GM18951 (cell line): ENCODE measurements at regions not wholly inside any gene's neighbourhood (a gene's known extent, or its start where the extent isn't known, plus 50 kb on each side); places are given as distances from the start of the nearest gene placed in this dataset.

ENCODE experiments used
- POLR2A ChIP-seq: IDR thresholded peaks from 4 replicates; pipeline ENCODE4 v1.6.1; 2011; ENCODE audit warnings: mild to moderate bottlenecking; ENCODE audit not compliant: insufficient read length, insufficient read depth; ENCODE audit errors: extremely low read depth
- in situ Hi-C: fragments of 300-500 bp; cut with MboI; formaldehyde crosslinking; loops from one replicate; pipeline ENCODE4 v1.12.0; 2022; ENCODE audit warnings: low sequenced_read_pairs, mixed read lengths, inconsistent platforms; ENCODE audit not compliant: unreplicated experiment

DNA sequence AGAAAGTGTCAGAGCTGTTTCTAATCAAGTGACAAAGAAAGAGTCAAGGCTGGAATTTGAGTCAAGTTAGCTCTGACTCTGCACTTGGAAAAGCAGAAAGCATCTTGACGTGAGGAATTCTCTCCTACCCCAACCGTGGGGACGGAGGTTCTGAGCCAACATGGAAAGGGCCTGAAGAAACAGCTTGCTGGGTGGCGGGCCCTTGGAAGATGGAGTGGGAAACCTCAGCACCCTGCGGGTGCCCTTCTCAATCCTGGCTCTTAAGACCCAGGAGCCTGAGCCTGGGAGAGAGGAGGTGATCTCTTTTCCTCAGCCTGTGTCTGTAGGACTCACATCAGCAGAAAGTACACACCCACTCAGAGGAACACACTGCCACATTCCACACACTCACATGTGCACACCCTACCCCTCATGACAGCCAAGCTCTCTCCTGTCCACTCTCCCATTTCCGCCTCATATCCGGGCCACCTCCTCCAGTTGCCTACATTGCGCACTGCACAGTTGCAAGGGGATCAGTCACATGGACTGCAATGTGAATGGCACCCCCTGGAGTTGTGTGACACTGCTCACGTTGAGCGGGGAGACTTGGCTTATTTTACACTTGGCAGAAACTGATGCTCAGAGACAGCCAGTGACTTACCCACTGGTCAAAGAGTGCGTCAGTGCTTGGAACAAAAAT lies 101.5 kb upstream of the SLC6A6 start:
- in situ Hi-C loops = no loop called here
- no peak for TF ChIP-seq POLR2A

DNA sequence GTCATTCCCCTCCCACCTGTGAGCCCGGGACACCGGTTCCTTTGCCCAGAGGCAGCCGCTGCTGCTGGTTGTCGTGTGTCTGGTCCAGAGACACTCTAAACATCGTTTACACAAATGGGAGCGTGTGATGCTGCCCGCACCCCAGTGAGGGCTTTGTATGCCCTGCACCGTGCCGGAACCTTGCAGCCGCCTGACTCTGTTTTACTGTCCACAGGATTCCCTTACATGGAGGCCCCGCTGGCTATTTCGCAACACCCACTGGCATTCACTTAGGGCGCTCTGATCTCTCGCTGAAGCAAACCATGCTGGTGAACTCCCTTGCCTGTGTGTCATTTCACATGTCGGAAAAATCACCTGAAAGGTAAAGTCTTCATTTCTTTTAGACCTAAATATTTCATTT lies 100.8 kb upstream of the SLC6A6 start:
- TF ChIP-seq POLR2A = no peak
- in situ Hi-C loops = no loop called here

DNA sequence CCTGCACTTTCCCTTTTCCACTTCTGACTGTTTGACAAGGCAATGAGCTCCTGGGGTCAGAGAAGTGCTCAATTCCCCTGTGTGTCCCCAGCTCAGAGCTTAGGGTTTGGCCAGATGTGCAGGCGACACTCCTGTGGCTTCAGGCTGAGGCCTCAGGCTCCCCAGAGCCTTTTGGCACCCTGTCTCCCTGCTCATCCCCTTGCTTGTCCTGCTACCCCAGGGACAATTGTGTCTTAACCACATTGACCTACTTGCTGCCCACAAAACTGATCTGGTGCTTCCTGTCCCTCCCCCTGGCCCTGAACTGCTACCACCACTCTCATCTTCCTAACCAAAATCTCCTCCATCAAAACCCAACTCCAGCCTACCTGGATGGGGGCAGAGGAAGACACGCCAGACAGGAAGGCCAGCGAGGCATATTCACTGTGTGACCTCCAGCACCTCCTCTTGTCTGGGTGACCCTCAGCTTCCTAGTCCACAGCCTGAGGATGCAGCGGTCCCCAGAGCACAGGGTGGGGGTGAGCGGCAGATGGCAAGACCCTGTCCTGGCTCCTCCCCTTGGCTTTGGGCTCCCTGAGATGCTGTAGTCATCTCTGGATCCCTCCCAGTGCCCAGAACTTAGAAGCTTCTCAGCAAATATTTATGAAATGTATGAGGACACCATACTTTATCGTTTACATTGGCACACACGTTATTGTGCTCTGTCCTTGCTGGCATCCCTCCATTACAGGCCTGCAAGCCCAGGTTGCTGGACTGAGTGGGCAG lies 98.9 kb upstream of the SLC6A6 start:
- no peak for TF ChIP-seq POLR2A
- in situ Hi-C loops = no loop called here

DNA sequence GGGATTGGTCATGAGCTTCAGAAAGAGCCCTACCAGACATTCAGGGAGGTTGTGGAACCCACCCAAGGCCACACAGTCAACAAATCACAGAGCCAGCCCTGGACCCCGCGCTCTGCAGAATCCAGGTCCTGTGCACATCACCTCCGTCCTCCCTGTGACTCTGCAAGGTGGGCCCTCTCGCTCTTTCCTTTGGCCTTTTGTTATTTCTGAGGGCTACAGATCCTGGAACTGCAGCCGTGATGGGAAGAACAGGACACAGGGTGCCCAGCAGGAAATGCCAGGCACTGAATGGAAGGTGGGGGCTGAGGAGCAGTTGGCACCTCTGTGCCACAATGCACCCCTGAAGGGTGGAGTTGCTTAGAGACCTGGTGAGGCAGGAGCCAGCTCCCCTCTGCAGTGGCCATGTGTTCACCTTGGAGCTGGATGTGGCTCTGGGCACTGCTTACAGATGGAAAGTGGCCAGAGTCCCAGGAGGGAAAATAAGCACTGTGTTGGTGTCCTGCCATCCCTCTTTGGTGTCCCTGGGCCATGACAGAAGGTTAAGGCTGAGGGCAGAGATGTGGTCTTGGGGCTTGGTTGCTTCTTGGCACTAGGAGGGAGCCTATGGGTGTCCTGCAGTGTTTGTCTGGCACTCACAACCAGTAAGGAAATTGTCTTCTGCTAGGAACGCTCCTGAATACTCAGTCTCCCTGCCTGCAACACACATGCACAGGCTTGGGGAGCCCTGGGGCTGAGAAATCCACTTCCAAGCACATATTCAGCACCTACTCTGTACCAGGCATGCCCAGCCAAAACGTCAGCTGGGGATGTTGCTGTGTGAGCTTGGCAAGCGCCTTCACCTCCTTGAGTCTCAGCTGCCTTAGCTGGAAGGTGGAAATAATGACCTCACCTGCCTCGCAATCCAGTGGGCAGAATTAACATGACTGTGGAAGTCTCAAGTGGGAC lies 98.0 kb upstream of the SLC6A6 start:
- in situ Hi-C loops = no loop called here

DNA sequence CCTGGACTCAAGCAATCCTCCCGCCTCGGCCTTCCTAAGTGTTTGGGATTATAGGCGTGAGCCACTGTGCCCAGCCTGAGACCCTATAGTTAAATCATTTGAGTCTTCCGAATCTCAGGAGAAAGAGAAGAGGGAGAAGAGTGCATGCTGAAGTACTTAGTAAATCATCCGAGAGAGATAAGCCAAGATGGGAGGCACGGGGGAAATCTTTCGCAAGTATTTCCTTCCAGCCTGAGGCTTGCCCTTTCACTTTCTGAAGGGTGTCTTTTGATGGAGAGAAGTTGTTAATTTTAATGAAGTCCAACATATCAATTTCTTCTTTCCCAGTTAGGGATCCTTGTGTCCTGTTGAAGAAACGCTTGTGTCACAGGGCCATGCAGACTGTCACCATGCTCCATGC lies 97.1 kb upstream of the SLC6A6 start:
- in situ Hi-C loops = no loop called here
- no peak for TF ChIP-seq POLR2A

More for the DNA sequence above, 98.0 kb upstream of the SLC6A6 start:
- TF ChIP-seq POLR2A = no peak

DNA sequence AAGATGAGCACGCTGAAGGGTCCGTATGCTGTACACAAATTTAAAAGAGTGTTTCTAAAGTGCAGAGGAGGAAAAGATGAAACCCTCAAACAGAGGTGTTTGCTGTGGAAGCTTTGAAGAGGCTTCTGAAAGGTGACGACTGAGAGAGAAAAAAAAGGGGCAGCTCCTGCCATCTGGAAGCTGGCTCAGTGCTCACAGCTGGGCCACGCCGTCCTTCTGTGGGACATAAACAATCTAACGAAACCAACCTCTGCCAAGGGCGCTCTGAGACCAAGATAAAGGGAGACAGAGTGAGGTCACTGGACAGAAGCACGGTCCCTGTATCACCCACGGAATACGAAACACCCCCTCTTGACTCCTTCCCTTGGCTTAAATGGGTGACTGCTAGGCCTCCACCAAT lies 96.3 kb upstream of the SLC6A6 start:
- in situ Hi-C loops = no loop called here
- TF ChIP-seq POLR2A = no peak

DNA sequence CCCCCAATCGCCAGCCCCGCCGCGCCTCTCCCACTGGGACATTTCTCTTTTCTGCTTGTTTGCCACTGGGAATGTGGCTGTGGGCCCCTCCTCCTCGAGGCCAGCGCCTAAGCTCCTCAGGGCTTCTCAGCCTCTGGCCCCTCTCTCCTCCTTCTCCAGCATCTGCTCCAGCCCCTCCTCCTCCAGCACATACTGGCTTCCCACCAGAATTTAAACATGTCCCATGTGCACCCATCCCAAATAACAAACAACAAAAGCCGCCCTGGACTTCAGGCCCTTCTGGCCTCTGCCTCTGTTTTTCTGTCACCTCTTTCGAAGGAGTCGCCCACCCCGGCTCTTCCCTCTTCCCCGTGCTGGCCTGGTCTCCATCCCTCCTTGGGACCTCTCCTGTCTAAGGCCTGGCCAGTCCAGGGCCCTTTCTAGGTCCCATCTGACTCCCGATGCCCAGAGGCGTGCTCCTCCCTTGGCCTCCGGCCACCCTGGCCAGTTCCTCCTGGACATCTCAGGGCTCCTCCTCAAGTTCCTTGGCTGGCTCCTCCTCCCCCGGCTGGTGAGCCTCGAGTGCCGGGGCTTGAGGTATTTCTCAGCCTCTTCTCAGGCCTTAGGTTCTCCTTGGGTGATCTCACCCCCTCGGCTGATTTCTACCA lies 94.6 kb upstream of the SLC6A6 start:
- no peak for TF ChIP-seq POLR2A
- in situ Hi-C loops = no loop called here

DNA sequence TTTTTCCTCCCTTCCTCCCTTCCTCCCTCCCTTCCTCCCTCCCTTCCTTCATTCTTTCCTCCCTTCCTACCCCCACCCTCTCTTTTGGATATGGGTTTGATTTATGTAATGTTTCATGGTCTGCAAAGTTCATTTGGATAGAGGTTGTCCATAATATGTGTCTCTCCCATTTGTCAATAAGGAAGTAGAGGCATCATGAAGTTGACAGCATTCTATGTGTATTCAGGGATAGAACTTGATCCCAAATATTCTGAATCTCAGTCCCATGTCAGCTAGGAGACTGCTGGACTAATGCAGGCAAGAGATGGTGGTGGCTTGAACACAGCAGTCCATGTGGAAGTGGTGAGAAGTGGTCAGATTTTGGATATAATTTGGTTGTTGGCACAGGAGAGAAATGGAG lies 90.7 kb upstream of the SLC6A6 start:
- no peak for TF ChIP-seq POLR2A
- in situ Hi-C loops = no loop called here

DNA sequence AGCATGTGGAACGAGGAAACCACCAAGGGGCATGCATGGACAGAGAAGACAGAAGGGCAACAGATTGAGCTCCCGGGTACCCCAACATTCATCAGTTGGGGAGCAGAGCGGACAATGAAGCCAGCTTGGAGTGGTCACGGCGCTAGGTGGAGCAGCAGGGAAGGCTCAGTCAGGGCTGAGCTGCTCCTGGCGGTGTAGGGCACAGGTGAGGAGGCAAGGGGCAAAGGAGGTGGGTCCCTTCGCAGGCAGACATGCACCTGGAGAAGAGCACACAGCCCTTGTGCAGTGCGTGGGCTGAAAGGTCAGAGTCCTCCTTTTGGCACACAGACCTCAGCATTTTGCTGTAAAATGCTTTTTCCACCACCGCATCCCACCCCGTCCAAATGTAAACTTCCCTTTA lies 90.0 kb upstream of the SLC6A6 start:
- TF ChIP-seq POLR2A = no peak
- in situ Hi-C loops = no loop called here

DNA sequence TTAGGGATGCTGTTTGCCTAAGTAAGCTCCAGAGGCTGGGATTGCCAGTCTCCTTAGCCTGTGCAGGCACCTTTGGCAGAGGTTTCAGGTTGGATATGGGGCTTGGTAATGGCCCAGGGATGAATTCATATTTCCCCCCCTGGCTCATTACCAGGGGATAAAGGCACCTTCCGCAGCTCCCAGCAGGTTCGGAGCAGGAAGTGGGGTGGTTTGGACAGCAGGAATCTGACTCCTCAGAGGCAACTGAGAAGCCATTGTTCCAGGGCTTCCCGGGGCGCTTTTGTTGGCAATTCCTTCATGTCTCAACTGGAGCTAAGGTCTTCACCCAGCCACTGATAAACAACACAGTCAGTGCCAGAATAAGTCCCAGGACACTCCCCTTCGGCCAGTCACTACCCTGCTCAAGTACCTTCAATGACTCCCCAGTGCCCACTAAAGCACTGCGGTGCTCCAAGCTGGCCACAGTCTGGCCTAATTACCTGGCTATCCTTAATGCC lies 85.3 kb upstream of the SLC6A6 start:
- no peak for TF ChIP-seq POLR2A
- in situ Hi-C loops = no loop called here

DNA sequence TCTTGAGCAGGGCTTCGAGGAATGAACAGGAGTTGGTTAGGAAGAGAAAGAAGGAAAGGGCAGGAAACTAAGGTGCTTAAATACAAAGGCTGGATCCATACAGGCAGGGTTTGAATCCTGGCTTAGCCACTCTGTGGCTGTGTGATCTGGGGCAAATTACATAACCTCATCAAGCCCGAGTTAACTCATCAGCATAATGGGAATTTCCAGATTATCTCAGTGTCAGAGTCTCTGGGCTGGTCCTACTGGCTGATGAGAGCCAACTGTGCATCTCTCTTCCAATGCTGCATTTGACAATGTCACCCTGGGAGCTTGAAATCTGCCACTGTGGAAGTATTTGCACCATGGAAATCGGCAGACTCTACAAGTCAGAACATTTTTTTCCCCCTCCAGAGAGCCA lies 83.8 kb upstream of the SLC6A6 start:
- no peak for TF ChIP-seq POLR2A
- in situ Hi-C loops = no loop called here

DNA sequence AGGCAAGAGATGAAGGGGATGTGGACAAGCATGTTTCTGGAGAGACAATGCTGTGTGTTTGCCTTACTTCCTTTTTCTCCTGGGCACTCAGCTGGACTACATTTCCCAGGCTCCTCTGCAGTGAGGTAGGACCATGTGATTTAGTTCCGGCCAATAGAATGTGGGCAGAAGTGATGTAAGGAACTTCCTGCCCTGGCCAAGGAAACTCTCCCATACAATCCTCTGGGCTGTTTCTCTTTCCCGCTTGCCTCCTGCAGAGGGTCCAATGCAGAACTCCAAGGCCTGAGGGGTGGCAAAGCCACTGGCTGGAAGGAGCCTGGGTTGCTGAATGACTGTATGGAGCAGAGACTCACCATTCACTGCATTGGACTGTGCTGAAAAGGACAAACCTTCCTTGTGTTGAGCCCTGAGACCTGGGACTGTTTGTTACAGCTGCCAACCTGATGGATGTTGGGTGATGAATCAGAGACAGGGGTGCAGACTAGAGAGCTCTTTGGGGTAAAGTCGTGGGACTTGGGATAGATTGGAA lies 82.7 kb upstream of the SLC6A6 start:
- no peak for TF ChIP-seq POLR2A
- in situ Hi-C loops = no loop called here
